ENCODE measurements at regions not wholly inside any gene's neighbourhood (a gene's known extent, or its start where the extent isn't known, plus 50 kb on each side); places are given as distances from the start of the nearest gene placed in this dataset.

DNA sequence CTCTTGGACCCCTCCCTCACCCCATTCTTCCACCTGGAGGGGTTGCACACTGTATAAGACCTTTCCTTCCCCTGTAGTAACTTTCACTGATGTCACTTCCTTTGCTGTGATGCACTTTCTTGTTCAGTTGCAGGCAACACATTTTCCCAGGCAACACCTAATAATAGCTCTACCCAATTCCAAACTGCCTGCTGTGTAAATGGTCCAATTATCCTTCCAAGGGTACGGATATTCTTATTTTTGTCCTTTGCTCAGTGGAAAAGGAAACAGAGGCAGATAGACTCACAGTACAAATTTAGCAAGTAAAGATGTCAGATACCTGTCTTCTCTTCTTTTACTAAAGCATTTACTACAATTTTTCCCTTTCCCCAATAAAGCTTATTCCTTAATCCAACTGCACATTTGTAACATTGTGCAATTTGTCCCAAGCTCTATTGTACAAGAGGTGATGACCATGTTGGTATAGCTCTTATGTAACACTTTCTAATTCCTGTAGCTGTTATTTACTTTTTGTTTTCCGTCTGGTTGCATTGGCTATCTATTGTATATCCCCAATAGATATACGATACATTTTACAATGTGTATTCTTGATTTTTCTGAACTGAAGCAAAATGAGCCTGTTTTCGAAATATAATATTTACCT lies 69.1 kb upstream of the NPFFR2 start:
- H4K91ac ChIP-seq (ENCODE audit: insufficient read length, low read depth, low read length): no peak overlapping the region
- H3K56ac ChIP-seq (ENCODE audit: insufficient read length, low read depth, low read length): no peak overlapping the region
- no peaks in the 10 kb centered on the region for H3K23me2 ChIP-seq (ENCODE audit: insufficient read length, low read depth, low read length, poor library complexity, severe bottlenecking)
- H3K4ac ChIP-seq (ENCODE audit: low read depth, low read length): no peak overlapping the region
- H3K4me2 ChIP-seq (ENCODE audit: insufficient read depth, insufficient read length, low read length): no peak overlapping the region
- H3K79me2 ChIP-seq (ENCODE audit: insufficient read depth, low read length): no peaks in the 10 kb centered on the region
- no peak overlapping the region for H3T11ph ChIP-seq (ENCODE audit: low read length)
- no peak overlapping the region for H2AFZ ChIP-seq (ENCODE audit: low read length)
- no peak overlapping the region for H2BK5ac ChIP-seq (ENCODE audit: insufficient read length, low read length)
- no peak overlapping the region for H2BK12ac ChIP-seq (ENCODE audit: insufficient read length, low read depth, low read length)
- H3K14ac ChIP-seq (ENCODE audit: insufficient read depth, low read length): no peak overlapping the region
- no peak overlapping the region for H3K23ac ChIP-seq (ENCODE audit: insufficient read length, low read depth, low read length)
- H2BK15ac ChIP-seq (ENCODE audit: low read depth, low read length): no peak overlapping the region
- no peak overlapping the region for H4K8ac ChIP-seq (replicated peaks; ENCODE audit: insufficient read length, low read depth, low read length)
- H3K4me1 ChIP-seq (ENCODE audit: insufficient read depth, low read length): no peaks in the 10 kb centered on the region
- no peaks in the 10 kb centered on the region for H4K20me1 ChIP-seq (ENCODE audit: control insufficient read depth, insufficient read depth, insufficient read length)
- TF ChIP-seq CTCF (conservative IDR thresholded peaks at IDR 0.05): no peak
- H2BK20ac ChIP-seq (ENCODE audit: low read depth, low read length, poor library complexity, severe bottlenecking): no peak overlapping the region
- no peak overlapping the region for H3K9ac ChIP-seq (ENCODE audit: extremely low read depth, insufficient read length, low read length)
- H2AK5ac ChIP-seq (ENCODE audit: insufficient read length, low read length): no peak overlapping the region
- no peak overlapping the region for H4K5ac ChIP-seq (ENCODE audit: insufficient read length, low read depth, low read length)
- no peaks in the 10 kb centered on the region for H3K79me1 ChIP-seq (ENCODE audit: insufficient read depth, low read depth, low read length, poor library complexity, severe bottlenecking)
- WGBS (ENCODE audit: extremely low coverage, insufficient read length, low lambda C conversion rate): no CpG with 5 or more reads among the region's 4 CpGs
- H2BK120ac ChIP-seq (ENCODE audit: low read depth, low read length, poor library complexity, severe bottlenecking): no peak overlapping the region
- H3K36me3 Mint-ChIP-seq (ENCODE audit: insufficient read depth in 1 of 3, low read depth in 3 of 3): peaks cover 1 to 7% (median 2%) of the 10 kb centered on the region in 3 experiments; a peak in 3 of 7 replicates
- H3K27me3 ChIP-seq (ENCODE audit: insufficient read depth, low read length): no peaks in the 10 kb centered on the region
- H3K9me3 Mint-ChIP-seq: peaks cover 1 to 3% of the 10 kb centered on the region in 2 experiments; a peak in 3 of 5 replicates
- no peaks in the 10 kb centered on the region; the same call in 1 of the 2 replicates for H3K27me3 Mint-ChIP-seq (ENCODE audit: low read depth)
- H3K27ac ChIP-seq (ENCODE audit: insufficient read length, low read depth, low read length): no peak overlapping the region
- no peaks in the 10 kb centered on the region for H3K4me1 Mint-ChIP-seq
- no peak overlapping the region for H3K18ac ChIP-seq (ENCODE audit: insufficient read length, low read depth, low read length)
- H3K4me3 Mint-ChIP-seq: no peak overlapping the region
- H3K9me3 ChIP-seq (ENCODE audit: control insufficient read depth, low read depth, low read length): no peaks in the 10 kb centered on the region
- no peak for DNase-seq
- H3K27ac Mint-ChIP-seq: no peak overlapping the region
